ENCODE measurements at regions not wholly inside any gene's neighbourhood (a gene's known extent, or its start where the extent isn't known, plus 50 kb on each side); places are given as distances from the start of the nearest gene placed in this dataset.

GRCh38 chr5:107325866-107326265 lies 344.9 kb downstream of the EFNA5 start:
- DNase-seq (ENCODE audit: low read depth in 2 of 2, low spot score in 1 of 2): no peak

GRCh38 chr5:107324809-107325208 lies 345.9 kb downstream of the EFNA5 start:
- no peak for DNase-seq (ENCODE audit: low read depth in 2 of 2, low spot score in 1 of 2)

DNA sequence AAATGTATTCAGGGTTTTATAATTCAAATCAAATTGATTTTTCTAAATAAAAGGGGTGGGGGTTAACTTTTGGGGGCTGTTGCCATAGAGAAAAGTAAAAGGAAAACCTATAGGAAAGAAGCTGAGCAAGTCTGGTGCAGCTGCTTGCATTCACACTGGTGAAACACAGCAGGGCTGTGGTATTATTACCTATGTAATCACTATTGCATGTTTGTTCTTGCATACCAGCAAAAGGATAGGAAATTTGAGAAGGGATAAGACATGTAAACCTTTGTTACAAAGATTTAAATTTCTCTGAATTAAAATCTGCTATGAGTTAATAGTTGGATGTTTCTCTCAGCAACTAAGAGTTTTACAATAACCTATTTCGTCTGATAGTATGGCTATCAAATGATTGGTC lies 346.7 kb downstream of the EFNA5 start:
- DNase-seq (ENCODE audit: low read depth in 2 of 2, low spot score in 1 of 2): no peak

- no peak for DNase-seq (ENCODE audit: low read depth in 2 of 2, low spot score in 1 of 2)
Measured at GRCh38 chr5:107323536-107323935, 347.2 kb downstream of the EFNA5 start.

GRCh38 chr5:107322936-107323335 lies 347.8 kb downstream of the EFNA5 start:
- DNase-seq (ENCODE audit: low read depth in 2 of 2, low spot score in 1 of 2): no peak

GRCh38 chr5:107321906-107322305 lies 348.8 kb downstream of the EFNA5 start:
- DNase-seq (ENCODE audit: low read depth in 2 of 2, low spot score in 1 of 2): no peak

DNA sequence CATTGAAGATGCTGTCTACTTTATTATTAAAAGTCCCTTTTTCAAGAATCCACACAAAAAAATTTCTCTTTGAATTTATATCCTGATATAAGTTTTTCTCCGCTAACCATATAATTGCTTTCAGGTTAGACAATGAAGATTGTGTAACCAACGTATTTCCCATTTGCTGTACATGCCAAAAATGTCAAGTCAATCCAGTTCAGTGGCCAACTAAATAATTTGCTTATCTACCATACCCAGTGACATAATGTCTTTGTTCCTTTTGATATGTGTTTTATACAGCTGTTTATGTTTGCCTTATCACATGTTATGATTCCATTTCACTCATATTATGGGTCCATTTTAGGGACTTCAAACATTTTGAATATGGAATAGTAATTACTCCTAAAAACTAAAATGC lies 349.9 kb downstream of the EFNA5 start:
- no peak for DNase-seq (ENCODE audit: low read depth in 2 of 2, low spot score in 1 of 2)

GRCh38 chr5:107320376-107320775 lies 350.4 kb downstream of the EFNA5 start:
- no peak for DNase-seq (ENCODE audit: low read depth in 2 of 2, low spot score in 1 of 2)

DNA sequence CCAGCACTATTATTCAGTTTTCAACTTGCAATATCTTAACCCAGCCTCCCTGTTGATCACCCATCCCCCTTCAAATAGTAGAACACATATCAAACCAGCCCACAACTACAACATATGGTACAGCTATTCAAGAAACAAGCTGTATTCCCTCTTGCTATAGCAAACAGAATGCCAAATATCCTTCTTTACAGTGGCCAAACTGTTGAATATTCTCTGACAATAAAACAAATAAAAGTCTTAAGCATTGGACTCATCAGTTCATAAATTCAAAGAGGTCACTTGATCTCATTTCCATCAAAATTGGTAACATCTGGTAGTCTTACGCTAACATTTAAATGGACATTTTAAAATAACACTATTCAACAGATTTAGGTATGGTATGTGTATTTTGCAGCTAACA lies 350.8 kb downstream of the EFNA5 start:
- no peak for DNase-seq (ENCODE audit: low read depth in 2 of 2, low spot score in 1 of 2)

GRCh38 chr5:107314330-107314729 lies 356.4 kb downstream of the EFNA5 start:
- DNase-seq (ENCODE audit: low read depth in 2 of 2, low spot score in 1 of 2): no peak

GRCh38 chr5:107313921-107314320 lies 356.8 kb downstream of the EFNA5 start:
- DNase-seq (ENCODE audit: low read depth in 2 of 2, low spot score in 1 of 2): no peak

GRCh38 chr5:107313098-107313497 lies 357.6 kb downstream of the EFNA5 start:
- no peak for DNase-seq (ENCODE audit: low read depth in 2 of 2, low spot score in 1 of 2)

- no peak for DNase-seq (ENCODE audit: low read depth in 2 of 2, low spot score in 1 of 2)
Measured at GRCh38 chr5:107310181-107310580, 360.6 kb downstream of the EFNA5 start.

- DNase-seq (ENCODE audit: low read depth in 2 of 2, low spot score in 1 of 2): no peak
Measured at GRCh38 chr5:107306594-107306993, 364.1 kb downstream of the EFNA5 start.

GRCh38 chr5:107306002-107306401 lies 364.7 kb downstream of the EFNA5 start:
- no peak for DNase-seq (ENCODE audit: low read depth in 2 of 2, low spot score in 1 of 2)

DNA sequence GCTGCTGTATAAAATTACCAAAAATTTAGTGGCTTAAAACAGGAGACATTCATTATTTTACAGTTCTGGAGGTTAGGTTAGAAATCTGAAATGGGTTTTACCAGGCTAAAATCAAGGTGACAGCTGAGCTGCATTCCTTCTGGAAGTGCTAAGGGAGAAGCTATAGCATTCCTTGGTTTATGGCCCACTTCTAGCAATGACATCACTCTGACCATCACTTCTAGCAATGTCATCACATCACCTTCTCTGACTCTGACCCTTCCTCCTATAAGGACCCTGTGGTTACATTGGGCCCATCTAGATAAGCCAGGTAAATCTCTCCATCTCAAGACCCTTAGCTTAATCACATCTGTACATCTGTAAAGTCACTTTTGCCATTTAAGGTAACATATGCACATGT lies 366.1 kb downstream of the EFNA5 start:
- no peak for DNase-seq (ENCODE audit: low read depth in 2 of 2, low spot score in 1 of 2)

DNA sequence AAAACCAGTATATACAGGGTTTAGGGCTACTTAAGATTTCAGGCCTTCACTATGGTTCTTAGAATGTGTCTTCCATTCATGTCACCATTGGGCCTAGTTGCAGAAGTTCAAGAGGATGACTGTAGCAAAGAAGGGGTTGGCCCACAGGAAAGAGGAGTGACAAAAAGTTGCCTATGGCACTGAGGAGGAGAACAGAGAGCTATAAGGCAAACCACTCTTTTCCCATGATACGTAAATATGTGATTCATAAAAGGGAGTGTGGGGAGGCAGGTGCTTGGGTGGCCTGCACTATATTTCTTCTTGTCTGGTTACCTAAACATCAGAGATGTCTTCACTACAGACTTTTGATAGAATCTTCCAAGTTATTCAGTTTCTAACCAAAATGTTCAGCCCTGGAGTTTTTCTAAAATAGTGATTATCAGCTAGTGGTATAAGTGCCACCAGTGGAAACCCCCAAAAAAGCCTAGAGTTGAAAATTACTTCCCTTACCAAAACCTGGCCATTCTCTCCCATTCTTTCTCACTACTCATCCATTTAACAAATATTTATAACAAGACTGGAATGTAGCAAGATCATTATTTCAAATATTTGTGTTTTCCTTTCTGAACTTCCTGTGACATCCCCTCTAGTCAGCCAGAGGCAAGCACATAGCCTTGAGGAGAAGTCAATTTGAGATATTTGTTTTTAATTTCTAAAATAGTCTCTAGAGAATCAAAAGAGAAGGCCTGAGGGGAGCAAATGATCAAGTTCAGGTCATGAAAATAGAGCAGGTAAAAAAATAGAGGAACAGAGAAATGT lies 367.4 kb downstream of the EFNA5 start:
- no peak for DNase-seq (ENCODE audit: low read depth in 2 of 2, low spot score in 1 of 2)

- DNase-seq (ENCODE audit: low read depth in 2 of 2, low spot score in 1 of 2): no peak
Measured at GRCh38 chr5:107302441-107302840, 368.3 kb downstream of the EFNA5 start.

DNA sequence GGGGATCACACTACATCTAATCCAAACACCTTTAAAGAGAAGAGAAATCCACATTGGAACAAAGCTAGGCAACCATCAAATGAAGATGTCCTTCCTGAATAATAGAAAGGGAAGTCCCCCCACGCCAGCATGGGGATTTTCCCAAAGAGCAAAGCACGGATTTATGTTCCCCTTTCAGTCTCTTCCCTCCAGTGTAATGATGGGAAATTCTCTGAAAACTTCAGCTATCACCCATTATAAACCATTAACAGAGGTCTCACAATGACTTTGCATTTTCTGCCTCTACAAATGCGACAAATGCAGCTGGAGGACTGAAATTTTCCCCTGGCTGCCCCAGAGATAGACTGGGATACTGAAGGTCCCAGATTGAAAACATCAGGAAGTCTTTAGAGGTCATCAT lies 368.7 kb downstream of the EFNA5 start:
- no peak for DNase-seq (ENCODE audit: low read depth in 2 of 2, low spot score in 1 of 2)

DNA sequence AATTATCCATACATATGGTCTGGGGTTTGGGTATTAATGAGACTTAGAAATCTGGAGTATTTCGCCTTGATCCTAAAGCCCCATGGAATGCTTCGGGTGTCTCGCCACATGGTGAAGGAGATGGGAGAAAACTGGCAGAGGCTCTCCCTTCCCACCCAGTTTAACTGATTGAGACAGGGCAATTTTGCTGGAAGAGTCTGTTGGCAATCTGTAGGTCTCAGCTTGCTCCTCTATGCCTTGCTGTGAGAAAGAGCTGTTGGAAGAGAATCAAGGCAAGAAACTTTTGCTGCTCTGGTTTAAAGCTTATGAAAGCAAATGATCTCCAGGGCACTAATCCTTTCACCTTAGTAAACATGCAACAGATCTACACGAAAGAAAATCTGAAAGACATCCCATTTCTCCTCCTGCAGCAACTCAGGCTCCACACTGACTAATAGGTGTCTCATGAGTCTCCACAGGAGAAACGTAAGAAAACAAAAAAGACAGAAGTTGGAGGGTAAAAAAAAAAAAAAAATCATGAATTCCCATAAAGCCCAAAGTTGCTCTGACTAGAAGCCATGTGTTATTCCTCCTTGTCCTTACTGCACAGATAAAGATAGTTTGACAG lies 369.9 kb downstream of the EFNA5 start:
- no peak for DNase-seq (ENCODE audit: low read depth in 2 of 2, low spot score in 1 of 2)

DNA sequence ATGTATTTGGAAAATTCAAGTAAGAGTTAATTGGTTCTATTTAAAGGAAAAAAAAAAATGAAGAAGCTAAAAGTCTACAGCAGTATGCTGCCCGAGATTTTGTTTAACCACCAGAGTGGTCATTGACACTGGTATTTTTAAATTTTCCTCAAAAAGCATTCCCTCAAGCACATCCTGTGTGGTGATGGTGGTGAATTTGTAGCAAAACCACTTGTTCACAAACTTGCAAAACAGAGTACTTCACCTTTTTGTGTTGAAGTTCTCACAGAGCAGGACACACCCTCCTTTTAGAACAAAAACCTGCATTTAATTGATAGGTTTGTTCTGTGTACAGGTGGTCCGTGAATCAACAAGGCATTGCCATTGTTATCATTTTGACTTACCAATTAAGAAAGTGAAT lies 374.2 kb downstream of the EFNA5 start:
- no peak for DNase-seq (ENCODE audit: low read depth in 2 of 2, low spot score in 1 of 2)

- DNase-seq (ENCODE audit: low read depth in 2 of 2, low spot score in 1 of 2): no peak
Measured at GRCh38 chr5:107295914-107296313, 374.8 kb downstream of the EFNA5 start.

- DNase-seq (ENCODE audit: low read depth in 2 of 2, low spot score in 1 of 2): no peak
Measured at GRCh38 chr5:107294669-107295068, 376.1 kb downstream of the EFNA5 start.

Measured in stimulated activated CD8-positive, alpha-beta memory T cell treated with anti-CD3 and anti-CD28 coated beads, Interleukin-4, amount 100 ng/mL, for 4 hours (primary cell).